CD8-positive, alpha-beta memory T cell (primary cell): ENCODE measurements at regions not wholly inside any gene's neighbourhood (a gene's known extent, or its start where the extent isn't known, plus 50 kb on each side); places are given as distances from the start of the nearest gene placed in this dataset.

Experiments
- CTCF ChIA-PET: fragments of 350-600 bp; sonication (Branson Sonifier 250); formaldehyde crosslinking; loops from one replicate; lab custom pipeline; 2021; ENCODE audit warnings: antibody characterized with exemption; lab: Charles Lee
- POLR2A ChIA-PET: fragments of 350-600 bp; sonication (Branson Sonifier 250); formaldehyde crosslinking; loops from one replicate; lab custom pipeline; 2021; ENCODE audit warnings: antibody characterized with exemption; lab: Charles Lee
- DNase-seq, 5 donors: peaks; one replicate each; pipeline versions ENCODE4 v3.0.0 to v3.0.0-alpha.2; 2020 to 2022; ENCODE audit warnings: mixed read lengths in 1 of 5
- H3K27ac ChIP-seq: one replicate; pipeline ENCODE4 v1.7.0; 2013; ENCODE audit warnings: low read depth, mild to moderate bottlenecking, low read length, moderate library complexity
- H3K27me3 ChIP-seq: 2 replicates; pipeline ENCODE4 v1.7.0; 2013; ENCODE audit warnings: low read length, mild to moderate bottlenecking; ENCODE audit not compliant: insufficient read depth, poor library complexity, severe bottlenecking
- H3K36me3 ChIP-seq: 2 replicates; pipeline ENCODE4 v1.7.0; 2013; ENCODE audit warnings: mild to moderate bottlenecking, low read length, moderate library complexity; ENCODE audit not compliant: insufficient read depth
- H3K4me1 ChIP-seq: 2 replicates; pipeline ENCODE4 v1.7.0; 2013; ENCODE audit warnings: mild to moderate bottlenecking, low read length, moderate library complexity; ENCODE audit not compliant: insufficient read depth
- H3K4me3 ChIP-seq: 2 replicates; pipeline ENCODE4 v1.7.0; 2013; ENCODE audit warnings: mild to moderate bottlenecking, low read length
- H3K9me3 ChIP-seq: 2 replicates; pipeline ENCODE4 v1.7.0; 2013; ENCODE audit warnings: mild to moderate bottlenecking, low read length
- H3K27ac Mint-ChIP-seq, 8 donors: one replicate each; pipeline ENCODE4 v1.8.0; 2020 to 2021; ENCODE audit warnings: mixed read lengths in 8 of 8, mild to moderate bottlenecking in 6 of 8, inconsistent platforms in 3 of 8, moderate library complexity in 3 of 8
- H3K27me3 Mint-ChIP-seq, 2 donors: one replicate each; pipeline ENCODE4 v1.8.0; 2020 to 2021; ENCODE audit warnings: mixed read lengths in 2 of 2, mild to moderate bottlenecking in 1 of 2, moderate library complexity in 1 of 2
- H3K36me3 Mint-ChIP-seq, 3 donors: one replicate each; pipeline ENCODE4 v1.8.0; 2020 to 2021; ENCODE audit warnings: mixed read lengths in 3 of 3, inconsistent platforms in 1 of 3, mild to moderate bottlenecking in 1 of 3
- H3K4me1 Mint-ChIP-seq, 3 donors: one replicate each; pipeline ENCODE4 v1.8.0; 2020 to 2021; ENCODE audit warnings: mixed read lengths in 3 of 3, inconsistent platforms in 1 of 3, mild to moderate bottlenecking in 1 of 3
- H3K4me3 Mint-ChIP-seq, 7 donors: one replicate each; pipeline ENCODE4 v1.8.0; 2020 to 2021; ENCODE audit warnings: mixed read lengths in 7 of 7, mild to moderate bottlenecking in 6 of 7, moderate library complexity in 4 of 7, inconsistent platforms in 2 of 7
- H3K9me3 Mint-ChIP-seq, 5 donors: one replicate each; pipeline ENCODE4 v1.8.0; 2020 to 2022; ENCODE audit warnings: mixed read lengths in 5 of 5, mild to moderate bottlenecking in 3 of 5, moderate library complexity in 2 of 5, inconsistent platforms in 1 of 5

DNA sequence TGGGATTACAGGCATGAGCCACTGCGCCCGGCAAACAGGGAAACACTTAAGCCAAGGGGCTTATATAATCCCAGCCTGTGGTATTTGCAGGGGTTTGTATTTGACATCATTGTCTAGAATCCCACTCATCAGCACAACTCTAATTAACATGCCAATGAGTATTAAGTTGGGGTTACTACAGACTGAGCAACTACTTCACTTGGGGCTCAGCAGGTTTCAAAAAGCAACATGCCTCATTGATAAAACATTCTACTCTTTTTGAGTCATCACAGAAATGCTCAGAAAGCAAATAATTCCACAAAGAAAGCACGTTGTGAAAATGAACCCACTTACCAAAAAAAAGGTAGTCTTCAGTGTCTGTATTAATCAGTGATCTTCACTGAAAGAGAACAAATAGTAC lies 236.9 kb upstream of the CELF2 start:
- Histone ChIP-seq H3K9me3 (no peaks in the 10 kb centered on the region), H3K36me3 (no peaks in the 10 kb centered on the region), H3K4me1 (no peaks in the 10 kb centered on the region), H3K27ac (no peak overlapping the region), H3K27me3 (no peaks in the 10 kb centered on the region), H3K4me3 (no peak overlapping the region)
- ChIA-PET POLR2A (no interaction called here), CTCF (no interaction called here)
- Mint-ChIP-seq H3K27ac (no peak overlapping the region), H3K36me3 (peaks cover 0 to 5% (median 0%) of the 10 kb centered on the region in 3 donors), H3K4me3 (no peak overlapping the region), H3K4me1 (no peaks in the 10 kb centered on the region), H3K9me3 (peaks cover 0 to 6% (median under 1%) of the 10 kb centered on the region in 5 donors), H3K27me3 (peaks cover 5 to 37% of the 10 kb centered on the region in 2 donors)
- DNase-seq = no peak

DNA sequence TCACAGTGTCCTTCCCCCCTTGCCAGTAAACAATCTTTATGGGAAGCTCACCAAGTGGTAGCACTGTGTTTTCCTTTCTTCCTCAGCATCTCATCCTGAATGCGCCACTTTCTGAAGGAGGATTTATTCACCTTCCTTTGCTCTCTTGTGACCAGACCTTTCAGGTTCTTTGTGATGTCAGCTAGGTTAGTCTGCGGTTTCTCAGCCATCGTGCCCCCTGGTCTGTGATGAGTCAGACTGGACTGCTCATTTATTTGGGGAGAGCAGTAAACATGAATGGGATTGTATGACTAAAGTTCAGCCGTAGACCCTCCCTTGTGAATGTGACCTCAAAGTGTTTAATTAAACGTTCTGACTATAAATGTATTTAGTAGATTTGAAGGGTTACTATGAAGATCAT lies 235.1 kb upstream of the CELF2 start:
- CTCF ChIA-PET = no interaction called here

DNA sequence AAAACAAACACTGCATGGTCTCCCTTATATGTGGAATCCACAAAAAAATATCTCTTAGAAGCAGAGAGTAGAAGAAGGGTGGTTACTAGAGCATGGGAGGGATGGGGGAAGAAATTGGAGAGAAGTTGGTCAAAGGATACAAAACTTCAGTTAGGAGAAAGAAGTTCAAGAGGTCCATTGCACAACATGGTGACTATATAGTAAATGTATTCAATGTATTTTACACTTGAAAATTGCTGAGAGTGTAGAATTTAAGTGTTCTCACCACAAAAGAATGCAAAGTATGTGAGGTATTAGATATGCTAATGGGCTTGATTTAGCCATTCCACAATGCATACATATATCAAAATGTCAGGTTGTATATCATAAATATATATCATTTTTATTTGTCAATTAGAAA lies 232.0 kb upstream of the CELF2 start:
- H3K27ac Mint-ChIP-seq = no peak overlapping the region
- DNase-seq = no peak
- H3K36me3 ChIP-seq = no peaks in the 10 kb centered on the region
- no peak overlapping the region for H3K4me3 Mint-ChIP-seq
- POLR2A ChIA-PET = no interaction called here
- no peaks in the 10 kb centered on the region for H3K27me3 ChIP-seq
- H3K4me1 Mint-ChIP-seq = no peaks in the 10 kb centered on the region
- H3K4me3 ChIP-seq = no peak overlapping the region
- peaks cover 4 to 22% of the 10 kb centered on the region in 2 donors for H3K27me3 Mint-ChIP-seq
- no peaks in the 10 kb centered on the region for H3K4me1 ChIP-seq
- no peak overlapping the region for H3K27ac ChIP-seq
- CTCF ChIA-PET = no interaction called here
- peaks cover 0 to 3% (median 0%) of the 10 kb centered on the region in 5 donors for H3K9me3 Mint-ChIP-seq
- no peaks in the 10 kb centered on the region for H3K36me3 Mint-ChIP-seq
- no peaks in the 10 kb centered on the region for H3K9me3 ChIP-seq

More for the DNA sequence above, 235.1 kb upstream of the CELF2 start:
- H3K4me1 ChIP-seq = no peaks in the 10 kb centered on the region
- H3K27ac ChIP-seq = no peak overlapping the region
- POLR2A ChIA-PET = no interaction called here
- Mint-ChIP-seq H3K4me1 (no peaks in the 10 kb centered on the region), H3K4me3 (no peak overlapping the region), H3K9me3 (peaks cover 0 to 6% (median 0%) of the 10 kb centered on the region in 5 donors), H3K36me3 (peaks cover 0 to 3% (median 0%) of the 10 kb centered on the region in 3 donors), H3K27me3 (peaks cover 4 to 28% of the 10 kb centered on the region in 2 donors), H3K27ac (no peak overlapping the region)
- H3K36me3 ChIP-seq = no peaks in the 10 kb centered on the region
- H3K9me3 ChIP-seq = no peaks in the 10 kb centered on the region
- no peaks in the 10 kb centered on the region for H3K27me3 ChIP-seq
- H3K4me3 ChIP-seq = no peak overlapping the region
- no peak for DNase-seq

DNA sequence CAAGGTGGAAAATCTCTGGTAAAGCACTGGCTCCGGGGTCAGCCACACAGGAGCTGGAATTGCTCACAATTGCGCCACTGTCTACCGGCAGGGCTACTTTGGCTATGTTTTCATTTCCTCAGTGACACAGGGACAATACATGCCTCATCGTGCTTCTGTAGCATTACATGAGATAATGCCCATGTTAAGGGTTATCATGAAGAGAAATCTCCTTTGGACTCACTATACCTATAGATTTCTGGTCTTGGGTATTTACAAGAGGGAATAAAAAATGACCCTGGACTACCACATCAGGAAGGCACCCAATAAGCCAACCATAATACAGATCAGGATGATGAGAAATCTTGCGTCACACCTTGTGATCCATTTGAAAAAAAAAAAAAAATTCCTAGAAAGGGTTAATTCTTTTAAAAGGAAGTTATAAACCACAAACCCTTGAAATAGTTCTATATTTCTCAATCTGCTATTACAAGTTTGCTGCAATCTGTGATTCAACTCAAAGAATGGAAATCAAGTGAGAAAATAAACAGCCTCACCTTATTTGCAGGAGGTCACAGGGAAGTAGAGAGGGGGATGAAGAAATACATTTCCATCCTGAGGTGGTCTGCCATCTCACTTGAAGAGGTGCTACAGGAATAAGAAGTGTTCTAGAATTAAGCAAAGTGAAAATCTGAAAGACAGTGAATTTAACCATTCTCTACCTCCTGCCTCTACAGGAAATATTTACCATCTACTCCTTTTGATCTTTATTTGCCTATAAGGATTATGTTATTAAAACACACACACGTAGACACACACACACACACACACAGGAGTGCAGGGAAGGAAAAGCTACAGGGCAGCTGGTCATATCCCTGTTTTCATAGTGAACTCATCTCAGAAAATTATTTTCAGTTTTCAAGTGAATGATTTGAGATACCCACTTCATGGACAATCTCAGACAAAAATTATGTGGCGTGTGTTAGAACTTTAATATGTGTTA lies 231.3 kb upstream of the CELF2 start:
- H3K4me1 Mint-ChIP-seq = no peaks in the 10 kb centered on the region
- no peak overlapping the region for H3K27ac ChIP-seq
- H3K27me3 ChIP-seq = no peaks in the 10 kb centered on the region
- H3K4me1 ChIP-seq = no peaks in the 10 kb centered on the region
- H3K9me3 ChIP-seq = no peaks in the 10 kb centered on the region
- ChIA-PET POLR2A (no interaction called here), CTCF (no interaction called here)
- H3K36me3 ChIP-seq = no peaks in the 10 kb centered on the region
- H3K36me3 Mint-ChIP-seq = no peaks in the 10 kb centered on the region
- peaks cover 4 to 27% of the 10 kb centered on the region in 2 donors for H3K27me3 Mint-ChIP-seq
- no peak overlapping the region for H3K4me3 ChIP-seq
- DNase-seq = no peak
- H3K4me3 Mint-ChIP-seq = no peak overlapping the region
- peaks cover 0 to 3% (median 0%) of the 10 kb centered on the region in 5 donors for H3K9me3 Mint-ChIP-seq
- no peak overlapping the region for H3K27ac Mint-ChIP-seq

DNA sequence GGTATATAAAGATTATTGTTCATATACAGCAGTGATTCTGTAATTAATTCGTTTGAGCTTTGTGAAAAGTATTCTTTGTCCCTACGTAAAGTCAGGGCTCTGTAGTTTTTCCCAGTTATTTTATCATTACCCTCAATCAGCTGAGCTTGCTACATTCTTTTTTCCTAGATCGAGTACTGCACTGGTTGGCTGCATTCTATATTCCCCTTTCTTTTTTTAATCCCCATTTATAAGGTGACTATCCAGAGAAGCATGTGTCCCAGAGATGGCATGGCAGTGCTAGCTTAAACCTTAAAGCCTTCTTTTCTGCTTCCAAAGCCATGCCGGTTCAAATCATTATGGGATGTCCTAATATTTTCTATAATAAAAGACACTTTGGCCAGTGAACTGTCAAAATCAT lies 230.1 kb upstream of the CELF2 start:
- H3K27me3 Mint-ChIP-seq = peaks cover 10 to 33% of the 10 kb centered on the region in 2 donors
- no peaks in the 10 kb centered on the region for H3K36me3 ChIP-seq
- H3K4me1 Mint-ChIP-seq = no peaks in the 10 kb centered on the region
- no peaks in the 10 kb centered on the region for H3K36me3 Mint-ChIP-seq
- CTCF ChIA-PET = no interaction called here
- H3K27me3 ChIP-seq = no peaks in the 10 kb centered on the region
- H3K9me3 Mint-ChIP-seq = peaks cover 0 to 3% (median 0%) of the 10 kb centered on the region in 5 donors
- POLR2A ChIA-PET = no interaction called here
- no peaks in the 10 kb centered on the region for H3K9me3 ChIP-seq
- H3K27ac ChIP-seq = no peak overlapping the region
- no peak overlapping the region for H3K4me3 Mint-ChIP-seq
- no peak for DNase-seq
- no peaks in the 10 kb centered on the region for H3K4me1 ChIP-seq
- H3K4me3 ChIP-seq = no peak overlapping the region
- H3K27ac Mint-ChIP-seq = no peak overlapping the region

DNA sequence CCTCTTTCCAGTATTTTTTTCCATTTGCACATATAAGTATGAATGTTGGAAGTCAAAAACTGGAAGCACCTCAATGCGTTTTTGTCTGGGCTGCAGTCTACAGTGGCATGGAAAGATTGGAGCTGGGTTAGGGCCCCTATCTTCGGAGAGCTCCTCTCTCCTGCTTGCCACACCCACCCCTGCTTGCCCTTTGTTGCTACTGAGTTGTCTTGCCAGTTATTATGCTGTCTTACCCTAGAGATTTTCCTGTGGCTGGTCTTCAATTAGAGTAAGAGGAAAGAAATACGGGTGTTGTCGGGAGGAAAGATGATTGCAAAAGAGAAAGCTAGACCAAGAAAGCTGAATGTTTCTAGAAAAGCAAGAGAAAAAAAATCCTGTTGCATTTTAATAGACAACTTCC lies 228.9 kb upstream of the CELF2 start:
- CTCF ChIA-PET = no interaction called here
- H3K9me3 ChIP-seq = no peaks in the 10 kb centered on the region
- no peaks in the 10 kb centered on the region for H3K27me3 ChIP-seq
- Mint-ChIP-seq H3K4me3 (no peak overlapping the region), H3K9me3 (peaks cover 0 to 3% (median 0%) of the 10 kb centered on the region in 5 donors), H3K27me3 (peaks cover 16 to 31% of the 10 kb centered on the region in 2 donors), H3K27ac (no peak overlapping the region), H3K4me1 (no peaks in the 10 kb centered on the region), H3K36me3 (no peaks in the 10 kb centered on the region)
- no peak for DNase-seq
- H3K4me3 ChIP-seq = no peak overlapping the region
- H3K27ac ChIP-seq = no peak overlapping the region
- no peaks in the 10 kb centered on the region for H3K36me3 ChIP-seq
- no peaks in the 10 kb centered on the region for H3K4me1 ChIP-seq
- POLR2A ChIA-PET = no interaction called here

DNA sequence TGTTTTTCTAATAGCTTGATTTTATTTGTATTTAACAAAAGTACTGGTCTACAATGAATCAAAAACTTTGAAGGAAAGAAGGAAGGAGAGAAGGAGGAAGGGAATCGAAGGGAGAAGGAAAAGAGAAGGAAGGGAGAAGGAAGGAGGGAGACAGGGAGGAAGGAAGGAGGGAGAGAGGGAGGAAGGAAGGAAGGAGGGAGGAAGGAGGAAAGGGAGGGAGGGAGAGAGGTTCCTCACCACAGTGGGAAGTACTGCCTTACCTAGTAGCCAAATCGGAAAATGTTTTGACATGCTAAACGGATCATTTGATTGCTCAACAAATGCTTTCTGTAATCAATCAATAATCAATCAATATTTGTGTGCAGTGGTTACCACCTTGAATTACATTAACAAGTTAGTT lies 225.8 kb upstream of the CELF2 start:
- Mint-ChIP-seq H3K36me3 (no peaks in the 10 kb centered on the region), H3K4me1 (no peaks in the 10 kb centered on the region), H3K4me3 (no peak overlapping the region), H3K27me3 (peaks cover 18 to 39% of the 10 kb centered on the region in 2 donors), H3K9me3 (no peaks in the 10 kb centered on the region), H3K27ac (no peak overlapping the region)
- no peak overlapping the region for H3K27ac ChIP-seq
- ChIA-PET CTCF (no interaction called here), POLR2A (no interaction called here)
- no peak for DNase-seq
- H3K4me1 ChIP-seq = no peaks in the 10 kb centered on the region
- no peaks in the 10 kb centered on the region for H3K27me3 ChIP-seq
- H3K4me3 ChIP-seq = no peak overlapping the region
- no peaks in the 10 kb centered on the region for H3K36me3 ChIP-seq
- no peaks in the 10 kb centered on the region for H3K9me3 ChIP-seq

DNA sequence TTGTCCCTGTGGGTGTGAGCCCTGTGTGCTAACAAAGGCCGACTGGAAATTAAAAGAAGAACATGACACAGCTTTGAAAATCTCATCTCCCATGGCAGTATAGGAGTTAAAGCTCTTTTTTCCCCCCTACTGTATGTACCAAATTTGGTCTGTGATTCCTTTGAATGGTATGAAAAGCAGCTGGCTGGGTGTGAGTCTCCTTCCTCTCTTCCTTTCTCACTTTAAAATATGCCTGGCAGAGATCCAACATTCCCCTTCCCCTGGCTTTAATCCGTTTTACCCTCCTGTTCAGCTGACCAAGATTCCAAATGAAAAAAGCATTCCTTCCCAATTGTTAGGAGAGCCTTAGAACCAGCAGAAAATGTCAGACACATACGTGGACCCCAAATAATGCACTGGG lies 225.0 kb upstream of the CELF2 start:
- Mint-ChIP-seq H3K27me3 (peaks cover 18 to 39% of the 10 kb centered on the region in 2 donors), H3K36me3 (no peaks in the 10 kb centered on the region), H3K9me3 (no peaks in the 10 kb centered on the region), H3K4me1 (no peaks in the 10 kb centered on the region), H3K27ac (no peak overlapping the region), H3K4me3 (no peak overlapping the region)
- ChIA-PET CTCF (no interaction called here), POLR2A (no interaction called here)
- Histone ChIP-seq H3K4me3 (no peak overlapping the region), H3K27me3 (no peaks in the 10 kb centered on the region), H3K27ac (no peak overlapping the region), H3K4me1 (no peaks in the 10 kb centered on the region), H3K36me3 (no peaks in the 10 kb centered on the region), H3K9me3 (no peaks in the 10 kb centered on the region)
- no peak for DNase-seq
